ENCODE measurements at regions not wholly inside any gene's neighbourhood (a gene's known extent, or its start where the extent isn't known, plus 50 kb on each side); places are given as distances from the start of the nearest gene placed in this dataset.

DNA sequence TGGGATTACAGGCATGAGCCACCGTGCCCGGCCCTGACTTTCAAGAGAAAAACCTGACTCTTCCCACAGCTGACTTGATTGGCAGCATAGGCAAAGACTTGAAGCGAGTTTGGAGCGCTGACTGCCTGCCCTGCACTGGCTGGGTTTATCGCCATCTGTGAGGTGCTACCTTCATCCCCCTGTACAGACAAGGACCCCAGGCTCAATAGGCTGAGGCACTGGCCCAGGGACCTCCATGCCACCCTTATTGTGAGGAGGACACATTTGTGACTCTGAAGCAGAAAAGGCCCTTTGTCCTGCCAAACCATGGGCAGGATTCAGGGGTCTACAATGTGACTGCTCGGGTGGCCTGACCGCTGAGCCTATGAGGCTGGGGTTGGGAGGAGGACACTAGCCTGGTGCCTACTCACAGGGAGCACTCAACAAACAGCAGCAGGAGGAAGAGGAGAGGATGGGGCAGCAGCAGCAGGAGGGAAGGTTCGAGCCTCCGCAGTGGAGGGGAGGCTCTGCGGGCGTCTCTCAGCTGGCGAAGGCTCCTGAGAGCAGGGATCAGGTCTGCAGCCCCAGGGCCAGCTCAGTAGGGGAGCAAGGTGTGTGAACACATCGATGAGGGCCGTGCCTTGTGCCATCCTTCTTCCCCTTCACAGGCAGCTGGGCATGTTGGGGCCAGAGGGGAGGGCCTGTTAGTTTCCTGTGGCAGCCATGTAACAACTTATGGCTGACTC lies 72.9 kb upstream of the WNT7B start:
- Histone ChIP-seq H3K9ac (ENCODE audit: extremely low read depth, low read length, poor library complexity, severe bottlenecking) (no peak overlapping the region), H3K27ac (ENCODE audit: low read depth, low read length) (no peak overlapping the region), H3K27me3 (ENCODE audit: control insufficient read depth, insufficient read depth, low read length, poor library complexity, severe bottlenecking) (peaks cover 30% of the 10 kb centered on the region), H3K9me3 (ENCODE audit: control insufficient read depth, low read length) (no peaks in the 10 kb centered on the region), H3K4me1 (ENCODE audit: control insufficient read depth, insufficient read depth, low read length) (no peaks in the 10 kb centered on the region), H3K36me3 (ENCODE audit: control insufficient read depth, insufficient read depth, low read length) (no peaks in the 10 kb centered on the region), H3K4me3 (ENCODE audit: low read length) (no peak overlapping the region)
- TF ChIP-seq, protein P1, sequence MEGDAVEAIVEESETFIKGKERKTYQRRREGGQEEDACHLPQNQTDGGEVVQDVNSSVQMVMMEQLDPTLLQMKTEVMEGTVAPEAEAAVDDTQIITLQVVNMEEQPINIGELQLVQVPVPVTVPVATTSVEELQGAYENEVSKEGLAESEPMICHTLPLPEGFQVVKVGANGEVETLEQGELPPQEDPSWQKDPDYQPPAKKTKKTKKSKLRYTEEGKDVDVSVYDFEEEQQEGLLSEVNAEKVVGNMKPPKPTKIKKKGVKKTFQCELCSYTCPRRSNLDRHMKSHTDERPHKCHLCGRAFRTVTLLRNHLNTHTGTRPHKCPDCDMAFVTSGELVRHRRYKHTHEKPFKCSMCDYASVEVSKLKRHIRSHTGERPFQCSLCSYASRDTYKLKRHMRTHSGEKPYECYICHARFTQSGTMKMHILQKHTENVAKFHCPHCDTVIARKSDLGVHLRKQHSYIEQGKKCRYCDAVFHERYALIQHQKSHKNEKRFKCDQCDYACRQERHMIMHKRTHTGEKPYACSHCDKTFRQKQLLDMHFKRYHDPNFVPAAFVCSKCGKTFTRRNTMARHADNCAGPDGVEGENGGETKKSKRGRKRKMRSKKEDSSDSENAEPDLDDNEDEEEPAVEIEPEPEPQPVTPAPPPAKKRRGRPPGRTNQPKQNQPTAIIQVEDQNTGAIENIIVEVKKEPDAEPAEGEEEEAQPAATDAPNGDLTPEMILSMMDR (conservative IDR thresholded peaks at IDR 0.05), result no peak
- no peaks in the 10 kb centered on the region for H3K36me3 Mint-ChIP-seq (ENCODE audit: low read depth)
- WGBS, 2 experiments (ENCODE audit: insufficient coverage in 1 of 2, insufficient read length in 1 of 2), result 89 to 93% methylated on average over 13 to 14 of the region's 14 CpGs
- H3K27ac Mint-ChIP-seq, result no peak overlapping the region
- peaks cover 21% of the 10 kb centered on the region for H3K27me3 Mint-ChIP-seq (ENCODE audit: insufficient read depth)
- H3K9me3 Mint-ChIP-seq, result no peaks in the 10 kb centered on the region
- peak; percentile 35 for DNase-seq
- H3K4me1 Mint-ChIP-seq, result peaks cover 3% of the 10 kb centered on the region
- H3K4me3 Mint-ChIP-seq, result no peak overlapping the region

GRCh38 chr22:46050451-46050845 lies 73.5 kb upstream of the WNT7B start:
- Histone ChIP-seq H3K9ac (ENCODE audit: extremely low read depth, low read length, poor library complexity, severe bottlenecking) (no peak overlapping the region), H3K9me3 (ENCODE audit: control insufficient read depth, low read length) (no peaks in the 10 kb centered on the region), H3K27ac (ENCODE audit: low read depth, low read length) (no peak overlapping the region), H3K36me3 (ENCODE audit: control insufficient read depth, insufficient read depth, low read length) (no peaks in the 10 kb centered on the region), H3K4me1 (ENCODE audit: control insufficient read depth, insufficient read depth, low read length) (no peaks in the 10 kb centered on the region), H3K27me3 (ENCODE audit: control insufficient read depth, insufficient read depth, low read length, poor library complexity, severe bottlenecking) (peaks cover 24% of the 10 kb centered on the region), H3K4me3 (ENCODE audit: low read length) (no peak overlapping the region)
- Mint-ChIP-seq H3K4me3 (no peak overlapping the region), H3K27ac (no peak overlapping the region), H3K4me1 (peaks cover 3% of the 10 kb centered on the region), H3K27me3 (ENCODE audit: insufficient read depth) (peaks cover 17% of the 10 kb centered on the region), H3K9me3 (no peaks in the 10 kb centered on the region), H3K36me3 (ENCODE audit: low read depth) (no peaks in the 10 kb centered on the region)
- DNase-seq, result peak; percentile 14
- 86 to 92% methylated on average over 6 to 7 of the region's 7 CpGs for WGBS, 2 experiments (ENCODE audit: insufficient coverage in 1 of 2, insufficient read length in 1 of 2)
- TF ChIP-seq, protein P1 (conservative IDR thresholded peaks at IDR 0.05), result no peak

DNA sequence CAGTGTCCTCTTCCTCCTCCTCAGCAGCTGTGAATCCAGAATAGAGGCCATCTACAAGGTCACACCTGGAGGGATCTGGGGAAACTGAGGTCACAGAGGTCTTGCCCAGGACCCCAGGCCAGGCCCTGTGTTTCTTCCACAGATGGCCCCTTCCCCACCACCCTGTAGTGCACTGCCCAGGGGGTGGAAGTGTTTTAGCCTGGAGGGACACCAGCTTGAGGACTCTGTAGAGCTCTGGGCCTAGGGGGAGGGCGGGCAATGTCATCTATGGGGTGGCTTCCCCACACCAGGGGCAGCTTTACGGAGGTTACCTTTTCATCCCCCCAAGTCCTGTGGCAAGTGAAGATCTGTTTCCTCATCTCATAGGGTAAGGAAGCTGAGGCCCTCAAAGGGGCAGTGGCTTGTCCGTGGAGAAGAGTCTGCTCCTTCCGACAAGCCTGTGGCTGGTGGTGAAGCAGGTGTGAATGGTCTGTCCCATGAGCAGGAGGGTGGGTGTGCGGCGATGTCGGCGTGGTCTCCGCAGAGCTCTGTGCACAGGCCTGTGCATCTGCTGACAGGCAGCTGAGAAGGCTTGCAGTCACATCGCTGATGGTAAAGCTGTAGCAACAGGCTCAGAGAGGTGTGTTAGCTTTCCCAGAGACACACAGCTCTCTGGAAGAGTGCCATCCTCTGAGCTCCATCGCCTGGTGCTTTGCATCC lies 74.1 kb upstream of the WNT7B start:
- Mint-ChIP-seq H3K27ac (no peak overlapping the region), H3K36me3 (ENCODE audit: low read depth) (no peaks in the 10 kb centered on the region), H3K4me3 (no peak overlapping the region), H3K27me3 (ENCODE audit: insufficient read depth) (peaks cover 11% of the 10 kb centered on the region), H3K9me3 (no peaks in the 10 kb centered on the region), H3K4me1 (peaks cover 3% of the 10 kb centered on the region)
- H3K27ac ChIP-seq (ENCODE audit: low read depth, low read length), result no peak overlapping the region
- H3K4me1 ChIP-seq (ENCODE audit: control insufficient read depth, insufficient read depth, low read length), result no peaks in the 10 kb centered on the region
- no peak overlapping the region for H3K4me3 ChIP-seq (ENCODE audit: low read length)
- H3K36me3 ChIP-seq (ENCODE audit: control insufficient read depth, insufficient read depth, low read length), result no peaks in the 10 kb centered on the region
- H3K9ac ChIP-seq (ENCODE audit: extremely low read depth, low read length, poor library complexity, severe bottlenecking), result no peak overlapping the region
- peak; percentile 35 for DNase-seq
- 91 to 94% methylated on average over 8 to 11 of the region's 11 CpGs for WGBS, 2 experiments (ENCODE audit: insufficient coverage in 1 of 2, insufficient read length in 1 of 2)
- H3K27me3 ChIP-seq (ENCODE audit: control insufficient read depth, insufficient read depth, low read length, poor library complexity, severe bottlenecking), result peaks cover 18% of the 10 kb centered on the region
- H3K9me3 ChIP-seq (ENCODE audit: control insufficient read depth, low read length), result no peaks in the 10 kb centered on the region
- TF ChIP-seq, protein P1 (conservative IDR thresholded peaks at IDR 0.05), result no peak

Measured in endodermal cell (in vitro differentiated cells).